ENCODE measurements at regions not wholly inside any gene's neighbourhood (a gene's known extent, or its start where the extent isn't known, plus 50 kb on each side); places are given as distances from the start of the nearest gene placed in this dataset.
"Not testable (repeated sequence)": the region's sequence is repeated elsewhere in the genome, so short reads cannot be mapped to it uniquely, and the experiment has no call there.

GRCh38 chr2:389985-390384, 102.1 kb upstream of the ALKAL2 start:
- TF ChIP-seq CTCF, POLR2A (IDR thresholded peaks at IDR 0.05): not testable (repeated sequence)
